IMR-90 (cell line): ENCODE measurements at regions not wholly inside any gene's neighbourhood (a gene's known extent, or its start where the extent isn't known, plus 50 kb on each side); places are given as distances from the start of the nearest gene placed in this dataset.

Experiments used
- ATAC-seq: fragments of 200-7000 bp; cut with Tn5 transposase; 2 replicates; pipeline ENCODE4 v1.9.1; 2020; ENCODE audit warnings: low read depth, mild to moderate bottlenecking, moderate library complexity
- BruUV-seq: library from RNA; stranded (reverse); fragments of 400-500 nt; replicated peaks from 2 replicates; lab custom pipeline; 2021; lab: Mats Ljungman, UMichigan
- CTCF ChIA-PET: fragments of 300-600 bp; formaldehyde crosslinking; extraction: SDS; loops from one replicate; lab custom pipeline; 2021; ENCODE audit warnings: antibody characterized with exemption; lab: Yijun Ruan, JAX
- POLR2A ChIA-PET: fragments of 300-600 bp; sonication (Branson Sonifier 250); formaldehyde crosslinking; loops from one replicate; lab custom pipeline; 2022; ENCODE audit warnings: antibody characterized with exemption; ENCODE audit not compliant: unreplicated experiment; lab: Charles Lee
- DNase-seq: peaks from one replicate; pipeline ENCODE4 v3.0.0; 2013
- H2AFZ ChIP-seq: replicated peaks from 2 replicates; pipeline ENCODE3; 2013; ENCODE audit warnings: low read length, mild to moderate bottlenecking; ENCODE audit not compliant: poor library complexity
- H2AK5ac ChIP-seq: 2 replicates; pipeline ENCODE4 v1.6.1; 2013; ENCODE audit warnings: low read depth, low read length, inconsistent platforms
- H2AK9ac ChIP-seq: replicated peaks from 2 replicates; pipeline ENCODE3; 2013; ENCODE audit warnings: mild to moderate bottlenecking, low read depth, low read length, moderate library complexity; ENCODE audit not compliant: poor library complexity
- H2BK120ac ChIP-seq: 2 replicates; pipeline ENCODE4 v1.6.1; 2013; ENCODE audit warnings: low read depth, low read length, inconsistent platforms
- H2BK15ac ChIP-seq: 3 replicates; pipeline ENCODE4 v1.6.1; 2013; ENCODE audit warnings: low read depth, low read length, inconsistent platforms
- H2BK20ac ChIP-seq: 2 replicates; pipeline ENCODE4 v1.6.1; 2013; ENCODE audit warnings: low read depth, mild to moderate bottlenecking, inconsistent platforms, low read length, moderate library complexity
- H2BK5ac ChIP-seq: 2 replicates; pipeline ENCODE4 v1.6.1; 2013; ENCODE audit warnings: mild to moderate bottlenecking, low read depth, low read length, inconsistent platforms; ENCODE audit not compliant: poor library complexity, severe bottlenecking
- H3K14ac ChIP-seq: replicated peaks from 2 replicates; pipeline ENCODE4 v1.6.1; 2013; ENCODE audit warnings: low read depth, low read length, inconsistent platforms
- H3K18ac ChIP-seq: 2 replicates; pipeline ENCODE4 v1.6.1; 2013; ENCODE audit warnings: low read depth, low read length, control low read depth
- H3K23ac ChIP-seq: 2 replicates; pipeline ENCODE4 v1.6.1; 2013; ENCODE audit warnings: low read depth, low read length, inconsistent platforms
- H3K27ac ChIP-seq: 2 replicates; pipeline ENCODE4 v1.5.1; 2013; ENCODE audit warnings: mild to moderate bottlenecking, control low read depth, low read length; ENCODE audit not compliant: insufficient read depth
- H3K27me3 ChIP-seq: 2 replicates; pipeline ENCODE4 v1.6.1; 2013; ENCODE audit warnings: low read length; ENCODE audit not compliant: control insufficient read depth, insufficient read depth
- H3K36me3 ChIP-seq: 2 replicates; pipeline ENCODE4 v1.6.1; 2013; ENCODE audit warnings: low read length, mixed read lengths; ENCODE audit not compliant: control insufficient read depth, insufficient read depth
- H3K4ac ChIP-seq: 2 replicates; pipeline ENCODE4 v1.6.1; 2013; ENCODE audit warnings: low read depth, low read length, inconsistent platforms
- H3K4me1 ChIP-seq: 2 replicates; pipeline ENCODE4 v1.6.1; 2013; ENCODE audit warnings: low read length, mixed read lengths; ENCODE audit not compliant: control insufficient read depth, insufficient read depth
- H3K4me2 ChIP-seq: 2 replicates; pipeline ENCODE4 v1.6.1; 2013; ENCODE audit warnings: low read depth, mild to moderate bottlenecking, control low read depth, low read length, moderate library complexity
- H3K4me3 ChIP-seq: 2 replicates; pipeline ENCODE4 v1.5.1; 2013; ENCODE audit warnings: low read depth, mild to moderate bottlenecking, control low read depth, low read length, moderate library complexity; ENCODE audit not compliant: insufficient read depth
- H3K56ac ChIP-seq: 2 replicates; pipeline ENCODE4 v1.6.1; 2013; ENCODE audit warnings: low read length, inconsistent platforms; ENCODE audit not compliant: insufficient read depth; ENCODE audit errors: extremely low read depth
- H3K79me1 ChIP-seq, 2 experiments: 2 replicates each; pipeline ENCODE4 v1.6.1; 2013; ENCODE audit warnings: low read length in 2 of 2, inconsistent platforms in 1 of 2, low read depth in 1 of 2
- H3K9ac ChIP-seq: 2 replicates; pipeline ENCODE4 v1.6.1; 2013; ENCODE audit warnings: low read depth, low read length, control low read depth
- H3K9me1 ChIP-seq: 2 replicates; pipeline ENCODE4 v1.6.1; 2013; ENCODE audit warnings: low read length, inconsistent platforms; ENCODE audit not compliant: insufficient read depth
- H3K9me3 ChIP-seq: 2 replicates; pipeline ENCODE4 v1.6.1; 2013; ENCODE audit warnings: low read length; ENCODE audit not compliant: control insufficient read depth, insufficient read depth
- H4K20me1 ChIP-seq: 2 replicates; pipeline ENCODE4 v1.6.1; 2013; ENCODE audit warnings: low read length, inconsistent platforms; ENCODE audit not compliant: insufficient read depth
- H4K5ac ChIP-seq: 2 replicates; pipeline ENCODE4 v1.6.1; 2013; ENCODE audit warnings: mild to moderate bottlenecking, low read depth, low read length, control low read depth
- H4K8ac ChIP-seq, 2 experiments: 2 replicates each; pipeline ENCODE4 v1.6.1; 2013; ENCODE audit warnings: low read depth in 2 of 2, low read length in 2 of 2, control low read depth in 1 of 2, inconsistent platforms in 1 of 2
- H4K91ac ChIP-seq: 2 replicates; pipeline ENCODE4 v1.6.1; 2013; ENCODE audit warnings: low read depth, low read length, inconsistent platforms; ENCODE audit not compliant: insufficient read depth
- WGBS, 2 experiments: methylation state at CpG; one replicate each; pipeline versions ENCODE4 v1.1.5 to v1.1.7; 2013; ENCODE audit warnings: missing lambda C conversion rate in 2 of 2; ENCODE audit not compliant: insufficient read length in 1 of 2; ENCODE audit errors: extremely low coverage in 2 of 2; 5-methylcytosine and 5-hydroxymethylcytosine counted together
- dilution Hi-C: fragments of 300-500 bp; cut with HindIII; formaldehyde crosslinking; loops from one replicate; pipeline ENCODE4 v1.14.3; 2018; ENCODE audit warnings: low sequenced_read_pairs; ENCODE audit not compliant: unreplicated experiment
- in situ Hi-C: fragments of 300-500 bp; cut with MboI; formaldehyde crosslinking; loops from 3 replicates; pipeline ENCODE4 v1.14.3; 2019; ENCODE audit warnings: low sequenced_read_pairs, inconsistent platforms, mixed read lengths
- intact Hi-C: fragments of 100-400 bp; cut with micrococcal nuclease; formaldehyde crosslinking; loops from 2 replicates; pipeline ENCODE4 v1.10.0; 2022
- TF ChIP-seq, protein P1 (sequence below): conservative IDR thresholded peaks from 2 replicates; pipeline ENCODE4 v1.5.1; 2012; ENCODE audit warnings: mild to moderate bottlenecking, low read depth, low read length, improper control_type of control experiment
- TF ChIP-seq, protein P2 (sequence below): fragments of 150-350 bp; IDR thresholded peaks from 2 replicates; pipeline ENCODE4 v1.6.1; 2017; ENCODE audit warnings: mild to moderate bottlenecking, antibody characterized with exemption, low read length, low read depth

DNA sequence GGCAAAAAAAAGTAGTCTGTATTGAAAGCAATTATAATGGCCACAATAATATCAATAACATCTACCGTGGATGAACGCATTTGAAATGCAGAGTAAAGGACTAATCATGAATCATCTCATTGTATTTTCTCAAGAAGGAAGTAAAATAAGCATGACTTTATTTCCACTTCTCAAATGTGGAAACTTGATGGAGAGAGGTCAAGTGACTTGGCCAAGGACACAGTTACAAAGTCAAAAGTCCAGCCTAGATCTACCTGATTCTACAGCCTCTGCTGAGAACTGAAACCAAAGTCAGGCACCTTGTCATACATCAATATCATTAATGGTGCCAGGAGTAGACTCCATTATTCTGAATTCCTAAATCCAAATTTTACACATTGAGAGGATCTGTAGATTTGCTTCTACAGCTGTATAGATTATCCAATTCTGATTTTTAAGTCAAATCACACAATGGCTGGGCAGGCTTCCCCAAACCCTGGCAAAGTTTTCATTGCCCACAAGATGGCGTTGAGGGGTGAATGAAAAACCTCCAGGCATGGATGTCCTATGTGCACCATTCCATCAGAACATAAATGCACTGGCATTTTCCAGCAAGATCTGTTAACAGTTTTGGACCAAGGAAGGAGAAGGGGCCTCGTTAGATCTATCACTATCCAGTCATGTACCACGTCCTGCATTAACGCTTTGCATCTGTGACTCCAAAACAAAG, 423.1 kb downstream of the MAFB start:
- H3K4me2 ChIP-seq = no peak overlapping the region
- H4K91ac ChIP-seq = no peak overlapping the region
- H3K9ac ChIP-seq = no peak overlapping the region
- no peak overlapping the region for H2BK5ac ChIP-seq
- H2BK20ac ChIP-seq = no peak overlapping the region
- dilution Hi-C loops = no loop called here
- intact Hi-C loops = loop anchor here (1.0 to 5.0 kb wide), 3 partner anchors 423 to 696 kb away; partner anchors contain the start of gene MAFB
- H3K36me3 ChIP-seq = no peaks in the 10 kb centered on the region
- H3K4ac ChIP-seq = no peak overlapping the region
- H3K23ac ChIP-seq = no peak overlapping the region
- ChIA-PET CTCF (no interaction called here), POLR2A (no interaction called here)
- no peak overlapping the region for H3K4me3 ChIP-seq
- H2BK15ac ChIP-seq = no peak overlapping the region
- TF ChIP-seq, protein P1, sequence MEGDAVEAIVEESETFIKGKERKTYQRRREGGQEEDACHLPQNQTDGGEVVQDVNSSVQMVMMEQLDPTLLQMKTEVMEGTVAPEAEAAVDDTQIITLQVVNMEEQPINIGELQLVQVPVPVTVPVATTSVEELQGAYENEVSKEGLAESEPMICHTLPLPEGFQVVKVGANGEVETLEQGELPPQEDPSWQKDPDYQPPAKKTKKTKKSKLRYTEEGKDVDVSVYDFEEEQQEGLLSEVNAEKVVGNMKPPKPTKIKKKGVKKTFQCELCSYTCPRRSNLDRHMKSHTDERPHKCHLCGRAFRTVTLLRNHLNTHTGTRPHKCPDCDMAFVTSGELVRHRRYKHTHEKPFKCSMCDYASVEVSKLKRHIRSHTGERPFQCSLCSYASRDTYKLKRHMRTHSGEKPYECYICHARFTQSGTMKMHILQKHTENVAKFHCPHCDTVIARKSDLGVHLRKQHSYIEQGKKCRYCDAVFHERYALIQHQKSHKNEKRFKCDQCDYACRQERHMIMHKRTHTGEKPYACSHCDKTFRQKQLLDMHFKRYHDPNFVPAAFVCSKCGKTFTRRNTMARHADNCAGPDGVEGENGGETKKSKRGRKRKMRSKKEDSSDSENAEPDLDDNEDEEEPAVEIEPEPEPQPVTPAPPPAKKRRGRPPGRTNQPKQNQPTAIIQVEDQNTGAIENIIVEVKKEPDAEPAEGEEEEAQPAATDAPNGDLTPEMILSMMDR = peak; percentile 15; the same call in 1 of the 2 replicates
- TF ChIP-seq, protein P2, sequence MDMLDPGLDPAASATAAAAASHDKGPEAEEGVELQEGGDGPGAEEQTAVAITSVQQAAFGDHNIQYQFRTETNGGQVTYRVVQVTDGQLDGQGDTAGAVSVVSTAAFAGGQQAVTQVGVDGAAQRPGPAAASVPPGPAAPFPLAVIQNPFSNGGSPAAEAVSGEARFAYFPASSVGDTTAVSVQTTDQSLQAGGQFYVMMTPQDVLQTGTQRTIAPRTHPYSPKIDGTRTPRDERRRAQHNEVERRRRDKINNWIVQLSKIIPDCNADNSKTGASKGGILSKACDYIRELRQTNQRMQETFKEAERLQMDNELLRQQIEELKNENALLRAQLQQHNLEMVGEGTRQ = no peak
- in situ Hi-C loops = no loop called here
- DNase-seq (no peak), ATAC-seq (peak; percentile 62)
- no peaks in the 10 kb centered on the region for H3K4me1 ChIP-seq
- no peak overlapping the region for H4K8ac ChIP-seq
- WGBS, 2 experiments = no CpG with 5 or more reads among the region's 6 CpGs
- H3K18ac ChIP-seq = no peak overlapping the region
- H3K56ac ChIP-seq = no peak overlapping the region
- no peak overlapping the region for H4K5ac ChIP-seq
- BruUV-seq = no TSS peak
- H3K27me3 ChIP-seq = no peaks in the 10 kb centered on the region
- no peak overlapping the region for H2AK5ac ChIP-seq
- H4K20me1 ChIP-seq = no peaks in the 10 kb centered on the region
- no peak overlapping the region for H2BK120ac ChIP-seq
- H3K27ac ChIP-seq = no peak overlapping the region
- no peaks in the 10 kb centered on the region for H3K9me3 ChIP-seq
- no peak overlapping the region for H2AFZ ChIP-seq
- H2AK9ac ChIP-seq = no peak overlapping the region
- no peaks in the 10 kb centered on the region for H3K79me1 ChIP-seq
- H3K9me1 ChIP-seq = no peaks in the 10 kb centered on the region
- H3K14ac ChIP-seq = no peak overlapping the region
